OCI-LY7 (cell line): ENCODE measurements at regions not wholly inside any gene's neighbourhood (a gene's known extent, or its start where the extent isn't known, plus 50 kb on each side); places are given as distances from the start of the nearest gene placed in this dataset.

Source experiments
- BruUV-seq: library from RNA; stranded (reverse); fragments of 400-500 nt; replicated peaks from 2 replicates; lab custom pipeline; 2021; lab: Mats Ljungman, UMichigan
- CTCF ChIA-PET: fragments of 300-600 bp; sonication (Branson Sonifier 250); formaldehyde crosslinking; loops from one replicate; lab custom pipeline; 2022; ENCODE audit warnings: antibody characterized with exemption; ENCODE audit not compliant: unreplicated experiment; lab: Charles Lee
- POLR2A ChIA-PET: fragments of 300-600 bp; sonication (Branson Sonifier 250); formaldehyde crosslinking; loops from one replicate; lab custom pipeline; 2022; ENCODE audit warnings: antibody characterized with exemption; lab: Charles Lee
- DNase-seq: peaks from one replicate; pipeline ENCODE4 v3.0.0-alpha.2; 2015; ENCODE audit warnings: low spot score
- H2AFZ ChIP-seq: fragments of 200-600 bp; sonication (generic), shearing (Covaris generic); 2 replicates; pipeline ENCODE4 v1.6.1; 2014; ENCODE audit warnings: mild to moderate bottlenecking, antibody characterized with exemption, low read length, moderate library complexity
- H3K27ac ChIP-seq: fragments of 200-600 bp; sonication (generic); 2 replicates; pipeline ENCODE4 v1.5.1; 2014; ENCODE audit warnings: mixed run types, low read depth, mild to moderate bottlenecking, moderate library complexity, low read length, inconsistent platforms; ENCODE audit not compliant: poor library complexity, severe bottlenecking
- H3K36me3 ChIP-seq: fragments of 200-600 bp; sonication (generic); 2 replicates; pipeline ENCODE4 v1.6.1; 2014; ENCODE audit warnings: mild to moderate bottlenecking, antibody characterized with exemption, low read length, moderate library complexity, mixed read lengths; ENCODE audit not compliant: insufficient read depth
- H3K4me1 ChIP-seq: fragments of 200-600 bp; sonication (generic); 2 replicates; pipeline ENCODE4 v1.5.1; 2014; ENCODE audit warnings: mild to moderate bottlenecking, low read length; ENCODE audit not compliant: insufficient read depth, poor library complexity, severe bottlenecking
- H3K4me2 ChIP-seq: fragments of 200-600 bp; sonication (generic); 2 replicates; pipeline ENCODE4 v1.6.1; 2014; ENCODE audit warnings: mild to moderate bottlenecking, low read length
- H3K4me3 ChIP-seq: fragments of 200-600 bp; sonication (generic); 2 replicates; pipeline ENCODE4 v1.5.1; 2014; ENCODE audit warnings: mild to moderate bottlenecking, low read depth, low read length; ENCODE audit not compliant: poor library complexity, severe bottlenecking
- H3K79me2 ChIP-seq: fragments of 200-600 bp; sonication (generic); 2 replicates; pipeline ENCODE4 v1.6.1; 2016; ENCODE audit warnings: low read depth, mild to moderate bottlenecking, low read length, moderate library complexity, mixed read lengths; ENCODE audit not compliant: insufficient read depth
- H3K9me2 ChIP-seq: fragments of 200-600 bp; sonication (generic); 2 replicates; pipeline ENCODE4 v1.6.1; 2016; ENCODE audit warnings: mild to moderate bottlenecking, low read length, mixed read lengths; ENCODE audit not compliant: insufficient read depth
- H3K9me3 ChIP-seq: fragments of 200-600 bp; sonication (generic); 2 replicates; pipeline ENCODE4 v1.6.1; 2014; ENCODE audit warnings: mild to moderate bottlenecking, mixed run types, low read length, mixed read lengths
- H4K20me1 ChIP-seq: fragments of 200-600 bp; sonication (generic); 2 replicates; pipeline ENCODE4 v1.6.1; 2014; ENCODE audit warnings: mild to moderate bottlenecking, antibody characterized with exemption, low read length, moderate library complexity, mixed read lengths; ENCODE audit not compliant: insufficient read depth
- EZH2phosphoT487 ChIP-seq: fragments of 200-600 bp; sonication (generic); IDR thresholded peaks from 2 replicates; pipeline ENCODE4 v1.6.1; 2018; ENCODE audit warnings: low read depth, borderline replicate concordance, mild to moderate bottlenecking, mixed run types, antibody characterized with exemption, low read length, moderate library complexity, mixed read lengths
- intact Hi-C: fragments of 100-400 bp; cut with micrococcal nuclease; formaldehyde crosslinking; loops from one replicate; pipeline ENCODE4 v1.10.0; 2022; ENCODE audit not compliant: unreplicated experiment
- TF ChIP-seq, protein P1 (sequence below): fragments of 200-600 bp; sonication (generic); conservative IDR thresholded peaks from 2 replicates; pipeline ENCODE4 v1.5.1; 2014; ENCODE audit warnings: mild to moderate bottlenecking, antibody characterized with exemption, low read length, moderate library complexity, mixed read lengths

DNA sequence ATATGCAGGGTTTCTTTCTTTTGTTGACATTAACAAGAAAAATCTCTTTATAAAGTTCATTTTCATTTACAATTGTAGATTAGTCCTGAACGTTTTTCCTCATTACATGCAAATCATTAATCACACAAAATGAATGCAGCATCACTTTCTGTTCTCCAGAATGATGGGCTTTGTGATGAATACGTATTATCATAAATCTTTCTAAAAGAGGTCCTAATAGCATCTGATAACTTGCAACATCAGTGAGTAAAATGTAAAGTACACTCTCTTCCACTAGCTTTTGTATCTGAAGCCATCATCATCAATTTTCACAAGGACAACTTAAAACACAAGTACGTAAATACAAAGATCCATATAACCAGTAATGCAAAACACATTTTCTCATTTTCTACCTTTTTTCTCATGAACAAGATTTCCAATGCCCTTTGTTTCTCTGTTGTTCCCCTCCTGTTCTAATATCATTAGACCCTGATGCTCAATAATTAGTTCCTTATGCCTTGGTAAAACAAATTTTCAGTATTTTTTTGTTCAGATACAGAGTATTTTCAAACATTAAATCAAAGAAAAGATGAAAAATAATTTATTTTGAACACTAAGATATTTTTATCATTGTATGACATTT is 437.4 kb upstream of the MIR17HG start:
- no TSS peak for BruUV-seq
- no peaks in the 10 kb centered on the region for H3K9me3 ChIP-seq

DNA sequence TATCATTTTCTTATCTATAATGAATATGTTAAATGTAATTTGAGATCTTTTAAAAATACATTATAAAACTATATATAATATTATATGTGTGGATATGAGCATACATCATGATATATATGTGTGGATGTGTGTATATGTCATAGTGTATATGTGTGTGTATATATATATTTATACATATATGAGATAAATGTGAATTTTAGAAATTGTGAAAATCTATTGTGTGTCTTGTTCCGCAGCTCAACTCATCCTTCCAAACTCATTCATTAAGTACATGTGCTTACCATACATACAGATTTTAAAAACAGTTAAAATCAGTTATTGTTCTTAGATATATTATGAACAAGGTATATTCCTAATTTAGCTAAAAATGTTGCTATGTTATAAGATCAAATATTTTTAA is 435.2 kb upstream of the MIR17HG start:
- no peaks in the 10 kb centered on the region for H3K79me2 ChIP-seq
- no TSS peak for BruUV-seq
- H4K20me1 ChIP-seq = no peaks in the 10 kb centered on the region
- intact Hi-C loops = no loop called here
- no peaks in the 10 kb centered on the region for H3K4me1 ChIP-seq
- no peak overlapping the region for H3K4me2 ChIP-seq
- no peaks in the 10 kb centered on the region for H3K9me3 ChIP-seq
- H3K4me3 ChIP-seq = no peak overlapping the region
- H2AFZ ChIP-seq = no peak overlapping the region
- no peak for TF ChIP-seq EZH2phosphoT487
- TF ChIP-seq, protein P1, sequence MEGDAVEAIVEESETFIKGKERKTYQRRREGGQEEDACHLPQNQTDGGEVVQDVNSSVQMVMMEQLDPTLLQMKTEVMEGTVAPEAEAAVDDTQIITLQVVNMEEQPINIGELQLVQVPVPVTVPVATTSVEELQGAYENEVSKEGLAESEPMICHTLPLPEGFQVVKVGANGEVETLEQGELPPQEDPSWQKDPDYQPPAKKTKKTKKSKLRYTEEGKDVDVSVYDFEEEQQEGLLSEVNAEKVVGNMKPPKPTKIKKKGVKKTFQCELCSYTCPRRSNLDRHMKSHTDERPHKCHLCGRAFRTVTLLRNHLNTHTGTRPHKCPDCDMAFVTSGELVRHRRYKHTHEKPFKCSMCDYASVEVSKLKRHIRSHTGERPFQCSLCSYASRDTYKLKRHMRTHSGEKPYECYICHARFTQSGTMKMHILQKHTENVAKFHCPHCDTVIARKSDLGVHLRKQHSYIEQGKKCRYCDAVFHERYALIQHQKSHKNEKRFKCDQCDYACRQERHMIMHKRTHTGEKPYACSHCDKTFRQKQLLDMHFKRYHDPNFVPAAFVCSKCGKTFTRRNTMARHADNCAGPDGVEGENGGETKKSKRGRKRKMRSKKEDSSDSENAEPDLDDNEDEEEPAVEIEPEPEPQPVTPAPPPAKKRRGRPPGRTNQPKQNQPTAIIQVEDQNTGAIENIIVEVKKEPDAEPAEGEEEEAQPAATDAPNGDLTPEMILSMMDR = no peak
- ChIA-PET POLR2A (interaction anchor here (0.5 to 1.0 kb wide), 4 partner anchors 15 to 522 kb away, joined by 3 to 4 read pairs (median 3); no protein-coding TSS in a partner anchor), CTCF (no interaction called here)
- H3K9me2 ChIP-seq = no peaks in the 10 kb centered on the region
- H3K36me3 ChIP-seq = no peaks in the 10 kb centered on the region
- DNase-seq = no peak
- no peak overlapping the region for H3K27ac ChIP-seq

More for the DNA sequence above, 437.4 kb upstream of the MIR17HG start:
- CTCF ChIA-PET = no interaction called here
- no peak for DNase-seq
- H3K4me2 ChIP-seq = no peak overlapping the region
- no peaks in the 10 kb centered on the region for H3K79me2 ChIP-seq
- no peak overlapping the region for H3K4me3 ChIP-seq
- H3K4me1 ChIP-seq = no peaks in the 10 kb centered on the region
- no peak overlapping the region for H3K27ac ChIP-seq
- H4K20me1 ChIP-seq = no peaks in the 10 kb centered on the region
- H3K9me2 ChIP-seq = no peaks in the 10 kb centered on the region
- intact Hi-C loops = no loop called here
- POLR2A ChIA-PET = no interaction called here
- TF ChIP-seq EZH2phosphoT487 = no peak
- TF ChIP-seq, protein P1 = no peak
- no peaks in the 10 kb centered on the region for H3K36me3 ChIP-seq
- no peak overlapping the region for H2AFZ ChIP-seq

- no peaks in the 10 kb centered on the region for H3K9me3 ChIP-seq
- H3K27ac ChIP-seq = no peak overlapping the region
- TF ChIP-seq EZH2phosphoT487 = no peak
- TF ChIP-seq, protein P1 = no peak
- no peaks in the 10 kb centered on the region for H3K36me3 ChIP-seq
- no peaks in the 10 kb centered on the region for H4K20me1 ChIP-seq
- no TSS peak for BruUV-seq
- intact Hi-C loops = no loop called here
- no peaks in the 10 kb centered on the region for H3K4me1 ChIP-seq
- H3K79me2 ChIP-seq = no peaks in the 10 kb centered on the region
- no peak overlapping the region for H3K4me3 ChIP-seq
- no peak overlapping the region for H2AFZ ChIP-seq
- CTCF ChIA-PET = no interaction called here
- POLR2A ChIA-PET = interaction anchor here (0.6 to 1.7 kb wide), 5 partner anchors 13 to 1456 kb away, joined by 3 to 5 read pairs (median 3); no protein-coding TSS in a partner anchor
- no peak for DNase-seq
- no peak overlapping the region for H3K4me2 ChIP-seq
- no peaks in the 10 kb centered on the region for H3K9me2 ChIP-seq
Measured at GRCh38 chr13:90918536-90918935, 429.0 kb upstream of the MIR17HG start.
